Osteoblast (primary cell): ENCODE measurements at regions not wholly inside any gene's neighbourhood (a gene's known extent, or its start where the extent isn't known, plus 50 kb on each side); places are given as distances from the start of the nearest gene placed in this dataset.

Experiments used
- DNase-seq: peaks from one replicate; pipeline ENCODE4 v3.0.0; 2011; ENCODE audit warnings: low spot score, mixed read lengths; ENCODE audit not compliant: insufficient read length; ENCODE audit errors: missing footprints
- H2AFZ ChIP-seq: 2 replicates; pipeline ENCODE4 v1.6.0; 2011; ENCODE audit warnings: mild to moderate bottlenecking, low read length
- H3K27ac ChIP-seq: 2 replicates; pipeline ENCODE4 v1.5.1; 2011; ENCODE audit warnings: mild to moderate bottlenecking, low read depth, low read length, moderate library complexity
- H3K27me3 ChIP-seq: 2 replicates; pipeline ENCODE4 v1.6.0; 2012; ENCODE audit warnings: mild to moderate bottlenecking, control low read depth, inconsistent platforms, low read length, moderate library complexity; ENCODE audit not compliant: insufficient read depth
- H3K36me3 ChIP-seq: 2 replicates; pipeline ENCODE4 v1.5.1; 2011; ENCODE audit warnings: mild to moderate bottlenecking, low read length, control low read depth, moderate library complexity; ENCODE audit not compliant: insufficient read depth
- H3K4me1 ChIP-seq: 2 replicates; pipeline ENCODE4 v1.5.1; 2011; ENCODE audit warnings: mild to moderate bottlenecking, low read length, control low read depth, moderate library complexity; ENCODE audit not compliant: insufficient read depth
- H3K4me2 ChIP-seq: 2 replicates; pipeline ENCODE4 v1.6.0; 2011; ENCODE audit warnings: mild to moderate bottlenecking, low read length; ENCODE audit not compliant: insufficient read depth
- H3K4me3 ChIP-seq: fragments of 200-600 bp; sonication (generic); 3 replicates; pipeline ENCODE4 v1.5.1; 2012; ENCODE audit warnings: mild to moderate bottlenecking, low read length, inconsistent platforms; ENCODE audit not compliant: insufficient read depth
- H3K79me2 ChIP-seq: 2 replicates; pipeline ENCODE4 v1.6.0; 2012; ENCODE audit warnings: mild to moderate bottlenecking, low read length, control low read depth, inconsistent platforms; ENCODE audit not compliant: insufficient read depth
- H3K9me3 ChIP-seq: 2 replicates; pipeline ENCODE4 v1.5.1; 2011; ENCODE audit warnings: low read depth, low read length, control low read depth
- H4K20me1 ChIP-seq: 2 replicates; pipeline ENCODE4 v1.6.0; 2012; ENCODE audit warnings: mild to moderate bottlenecking, low read length, control low read depth; ENCODE audit not compliant: insufficient read depth
- CTCF ChIP-seq: IDR thresholded peaks from 2 replicates; pipeline ENCODE4 v1.5.1; 2011; ENCODE audit warnings: mild to moderate bottlenecking, low read depth, low read length, moderate library complexity; ENCODE audit errors: extremely low read depth

- no peak for TF ChIP-seq CTCF
- Histone ChIP-seq H2AFZ (no peak overlapping the region), H3K79me2 (no peaks in the 10 kb centered on the region), H4K20me1 (no peaks in the 10 kb centered on the region), H3K4me3 (no peak overlapping the region), H3K36me3 (no peaks in the 10 kb centered on the region), H3K9me3 (no peaks in the 10 kb centered on the region), H3K4me2 (no peak overlapping the region), H3K27me3 (no peaks in the 10 kb centered on the region), H3K4me1 (peaks cover 14% of the 10 kb centered on the region), H3K27ac (no peak overlapping the region)
- DNase-seq, result no peak
Measured at GRCh38 chr5:102599289-102599688, 100.5 kb upstream of the SLCO6A1 start.

GRCh38 chr5:102600964-102601363 lies 102.2 kb upstream of the SLCO6A1 start:
- Histone ChIP-seq H3K4me3 (no peak overlapping the region), H2AFZ (no peak overlapping the region), H3K36me3 (no peaks in the 10 kb centered on the region), H3K27ac (no peak overlapping the region), H3K79me2 (no peaks in the 10 kb centered on the region), H3K4me1 (peaks cover 14% of the 10 kb centered on the region), H3K27me3 (no peaks in the 10 kb centered on the region), H3K9me3 (no peaks in the 10 kb centered on the region), H3K4me2 (no peak overlapping the region), H4K20me1 (no peaks in the 10 kb centered on the region)
- DNase-seq, result no peak
- no peak for TF ChIP-seq CTCF

GRCh38 chr5:102603670-102604069 lies 104.9 kb upstream of the SLCO6A1 start:
- Histone ChIP-seq H3K27ac (no peak overlapping the region), H3K4me2 (no peak overlapping the region), H3K4me3 (no peak overlapping the region), H2AFZ (no peak overlapping the region), H4K20me1 (no peaks in the 10 kb centered on the region), H3K4me1 (peaks cover 14% of the 10 kb centered on the region), H3K79me2 (no peaks in the 10 kb centered on the region), H3K9me3 (no peaks in the 10 kb centered on the region), H3K36me3 (no peaks in the 10 kb centered on the region), H3K27me3 (no peaks in the 10 kb centered on the region)
- no peak for TF ChIP-seq CTCF
- DNase-seq, result no peak

- Histone ChIP-seq H3K9me3 (no peaks in the 10 kb centered on the region), H3K27ac (no peak overlapping the region), H3K36me3 (no peaks in the 10 kb centered on the region), H3K79me2 (no peaks in the 10 kb centered on the region), H3K4me1 (no peaks in the 10 kb centered on the region), H3K27me3 (no peaks in the 10 kb centered on the region), H4K20me1 (no peaks in the 10 kb centered on the region), H3K4me2 (no peak overlapping the region), H2AFZ (no peak overlapping the region), H3K4me3 (no peak overlapping the region)
- no peak for TF ChIP-seq CTCF
- DNase-seq, result no peak
Measured at GRCh38 chr5:102608414-102608813, 109.6 kb upstream of the SLCO6A1 start.
